H1 (cell line): ENCODE measurements at regions not wholly inside any gene's neighbourhood (a gene's known extent, or its start where the extent isn't known, plus 50 kb on each side); places are given as distances from the start of the nearest gene placed in this dataset.

Experiments used
- KDM5A ChIP-seq: fragments of 200-600 bp; IDR thresholded peaks from 2 replicates; pipeline ENCODE4 v1.7.1; 2012; ENCODE audit warnings: mild to moderate bottlenecking, low read length, inconsistent platforms, mixed read lengths
- RNF2 ChIP-seq: fragments of 200-900, 300-1000 bp; sonication (generic); IDR thresholded peaks from 2 replicates; pipeline ENCODE4 v1.7.1; 2016; ENCODE audit warnings: borderline replicate concordance, low read depth, mild to moderate bottlenecking, antibody characterized with exemption, low read length; ENCODE audit not compliant: poor library complexity, severe bottlenecking; ENCODE audit errors: missing control alignments
- SUZ12 ChIP-seq: fragments of 200-600 bp; sonication (generic); IDR thresholded peaks from 2 replicates; pipeline ENCODE4 v1.6.1; 2012; ENCODE audit warnings: mild to moderate bottlenecking, inconsistent platforms, low read length, moderate library complexity, mixed read lengths
- TF ChIP-seq, protein P1 (sequence below): fragments of 300-600 bp; sonication (generic); IDR thresholded peaks from 2 replicates; pipeline ENCODE4 v1.7.1; 2012; ENCODE audit warnings: low read length, moderate library complexity, mild to moderate bottlenecking, inconsistent platforms; ENCODE audit not compliant: insufficient replicate concordance

- TF ChIP-seq, protein P1, sequence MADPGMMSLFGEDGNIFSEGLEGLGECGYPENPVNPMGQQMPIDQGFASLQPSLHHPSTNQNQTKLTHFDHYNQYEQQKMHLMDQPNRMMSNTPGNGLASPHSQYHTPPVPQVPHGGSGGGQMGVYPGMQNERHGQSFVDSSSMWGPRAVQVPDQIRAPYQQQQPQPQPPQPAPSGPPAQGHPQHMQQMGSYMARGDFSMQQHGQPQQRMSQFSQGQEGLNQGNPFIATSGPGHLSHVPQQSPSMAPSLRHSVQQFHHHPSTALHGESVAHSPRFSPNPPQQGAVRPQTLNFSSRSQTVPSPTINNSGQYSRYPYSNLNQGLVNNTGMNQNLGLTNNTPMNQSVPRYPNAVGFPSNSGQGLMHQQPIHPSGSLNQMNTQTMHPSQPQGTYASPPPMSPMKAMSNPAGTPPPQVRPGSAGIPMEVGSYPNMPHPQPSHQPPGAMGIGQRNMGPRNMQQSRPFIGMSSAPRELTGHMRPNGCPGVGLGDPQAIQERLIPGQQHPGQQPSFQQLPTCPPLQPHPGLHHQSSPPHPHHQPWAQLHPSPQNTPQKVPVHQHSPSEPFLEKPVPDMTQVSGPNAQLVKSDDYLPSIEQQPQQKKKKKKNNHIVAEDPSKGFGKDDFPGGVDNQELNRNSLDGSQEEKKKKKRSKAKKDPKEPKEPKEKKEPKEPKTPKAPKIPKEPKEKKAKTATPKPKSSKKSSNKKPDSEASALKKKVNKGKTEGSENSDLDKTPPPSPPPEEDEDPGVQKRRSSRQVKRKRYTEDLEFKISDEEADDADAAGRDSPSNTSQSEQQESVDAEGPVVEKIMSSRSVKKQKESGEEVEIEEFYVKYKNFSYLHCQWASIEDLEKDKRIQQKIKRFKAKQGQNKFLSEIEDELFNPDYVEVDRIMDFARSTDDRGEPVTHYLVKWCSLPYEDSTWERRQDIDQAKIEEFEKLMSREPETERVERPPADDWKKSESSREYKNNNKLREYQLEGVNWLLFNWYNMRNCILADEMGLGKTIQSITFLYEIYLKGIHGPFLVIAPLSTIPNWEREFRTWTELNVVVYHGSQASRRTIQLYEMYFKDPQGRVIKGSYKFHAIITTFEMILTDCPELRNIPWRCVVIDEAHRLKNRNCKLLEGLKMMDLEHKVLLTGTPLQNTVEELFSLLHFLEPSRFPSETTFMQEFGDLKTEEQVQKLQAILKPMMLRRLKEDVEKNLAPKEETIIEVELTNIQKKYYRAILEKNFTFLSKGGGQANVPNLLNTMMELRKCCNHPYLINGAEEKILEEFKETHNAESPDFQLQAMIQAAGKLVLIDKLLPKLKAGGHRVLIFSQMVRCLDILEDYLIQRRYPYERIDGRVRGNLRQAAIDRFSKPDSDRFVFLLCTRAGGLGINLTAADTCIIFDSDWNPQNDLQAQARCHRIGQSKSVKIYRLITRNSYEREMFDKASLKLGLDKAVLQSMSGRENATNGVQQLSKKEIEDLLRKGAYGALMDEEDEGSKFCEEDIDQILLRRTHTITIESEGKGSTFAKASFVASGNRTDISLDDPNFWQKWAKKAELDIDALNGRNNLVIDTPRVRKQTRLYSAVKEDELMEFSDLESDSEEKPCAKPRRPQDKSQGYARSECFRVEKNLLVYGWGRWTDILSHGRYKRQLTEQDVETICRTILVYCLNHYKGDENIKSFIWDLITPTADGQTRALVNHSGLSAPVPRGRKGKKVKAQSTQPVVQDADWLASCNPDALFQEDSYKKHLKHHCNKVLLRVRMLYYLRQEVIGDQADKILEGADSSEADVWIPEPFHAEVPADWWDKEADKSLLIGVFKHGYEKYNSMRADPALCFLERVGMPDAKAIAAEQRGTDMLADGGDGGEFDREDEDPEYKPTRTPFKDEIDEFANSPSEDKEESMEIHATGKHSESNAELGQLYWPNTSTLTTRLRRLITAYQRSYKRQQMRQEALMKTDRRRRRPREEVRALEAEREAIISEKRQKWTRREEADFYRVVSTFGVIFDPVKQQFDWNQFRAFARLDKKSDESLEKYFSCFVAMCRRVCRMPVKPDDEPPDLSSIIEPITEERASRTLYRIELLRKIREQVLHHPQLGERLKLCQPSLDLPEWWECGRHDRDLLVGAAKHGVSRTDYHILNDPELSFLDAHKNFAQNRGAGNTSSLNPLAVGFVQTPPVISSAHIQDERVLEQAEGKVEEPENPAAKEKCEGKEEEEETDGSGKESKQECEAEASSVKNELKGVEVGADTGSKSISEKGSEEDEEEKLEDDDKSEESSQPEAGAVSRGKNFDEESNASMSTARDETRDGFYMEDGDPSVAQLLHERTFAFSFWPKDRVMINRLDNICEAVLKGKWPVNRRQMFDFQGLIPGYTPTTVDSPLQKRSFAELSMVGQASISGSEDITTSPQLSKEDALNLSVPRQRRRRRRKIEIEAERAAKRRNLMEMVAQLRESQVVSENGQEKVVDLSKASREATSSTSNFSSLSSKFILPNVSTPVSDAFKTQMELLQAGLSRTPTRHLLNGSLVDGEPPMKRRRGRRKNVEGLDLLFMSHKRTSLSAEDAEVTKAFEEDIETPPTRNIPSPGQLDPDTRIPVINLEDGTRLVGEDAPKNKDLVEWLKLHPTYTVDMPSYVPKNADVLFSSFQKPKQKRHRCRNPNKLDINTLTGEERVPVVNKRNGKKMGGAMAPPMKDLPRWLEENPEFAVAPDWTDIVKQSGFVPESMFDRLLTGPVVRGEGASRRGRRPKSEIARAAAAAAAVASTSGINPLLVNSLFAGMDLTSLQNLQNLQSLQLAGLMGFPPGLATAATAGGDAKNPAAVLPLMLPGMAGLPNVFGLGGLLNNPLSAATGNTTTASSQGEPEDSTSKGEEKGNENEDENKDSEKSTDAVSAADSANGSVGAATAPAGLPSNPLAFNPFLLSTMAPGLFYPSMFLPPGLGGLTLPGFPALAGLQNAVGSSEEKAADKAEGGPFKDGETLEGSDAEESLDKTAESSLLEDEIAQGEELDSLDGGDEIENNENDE, result no peak
- TF ChIP-seq RNF2, result no peak
- TF ChIP-seq SUZ12, result no peak
- no peak for TF ChIP-seq KDM5A
These were observed 1722.7 kb downstream of the TP53TG3F start (continued) for GRCh38 chr16:35182043-35182677.
